K562 (cell line): ENCODE measurements at regions not wholly inside any gene's neighbourhood (a gene's known extent, or its start where the extent isn't known, plus 50 kb on each side); places are given as distances from the start of the nearest gene placed in this dataset.

Experiments
- ATAC-seq: fragments of 200-7000 bp; cut with Tn5 transposase; 3 replicates; pipeline ENCODE4 v1.9.1; 2020; ENCODE audit warnings: moderate library complexity
- BruUV-seq: library from RNA; stranded (reverse); fragments of 400-500 nt; replicated peaks from 2 replicates; lab custom pipeline; 2021; lab: Mats Ljungman, UMichigan
- CTCF ChIA-PET: fragments of 300-600 bp; formaldehyde crosslinking; extraction: SDS; loops from one replicate; lab custom pipeline; 2021; ENCODE audit warnings: low intra/inter-chr PET ratio; lab: Yijun Ruan, JAX
- POLR2A ChIA-PET: fragments of 300-600, 350-650 bp; sonication (Branson Sonifier 250); formaldehyde crosslinking; extraction: SDS; loops from one replicate; lab custom pipeline; 2021; ENCODE audit warnings: antibody characterized with exemption, inconsistent platforms; lab: Yijun Ruan, JAX
- DNase-seq, 4 experiments: peaks; one replicate each; pipeline versions ENCODE4 v3.0.0 to v3.0.0-alpha.2; 2011 to 2018; ENCODE audit warnings: low spot score in 3 of 4, mixed read lengths in 3 of 4; ENCODE audit errors: extremely low read depth in 1 of 4
- FAIRE-seq: peaks from 2 replicates; lab custom pipeline; 2011; peaks lifted over from hg19 to GRCh38; lab: Jason Lieb, UNC
- H2AFZ ChIP-seq: 2 replicates; pipeline ENCODE4 v1.6.0; 2011; ENCODE audit warnings: low read depth, low read length, control low read depth, inconsistent platforms
- H3K27ac ChIP-seq: fragments of 200-600 bp; 3 replicates; pipeline ENCODE4 v1.8.0; 2011; ENCODE audit warnings: low read depth, mild to moderate bottlenecking, control low read depth, inconsistent platforms, low read length, moderate library complexity, mixed read lengths; ENCODE audit errors: extremely low read depth
- H3K27me3 ChIP-seq, 2 experiments: fragments of 300-600 bp in 1 of 2; 2 replicates in 1 of 2; 3 replicates in 1 of 2; pipeline versions ENCODE4 v1.6.0 to v1.8.0; 2011; ENCODE audit warnings: inconsistent platforms in 2 of 2, low read length in 2 of 2, mild to moderate bottlenecking in 1 of 2, mixed read lengths in 1 of 2, moderate library complexity in 1 of 2; ENCODE audit not compliant: control insufficient read depth in 2 of 2, insufficient read depth in 2 of 2
- H3K36me3 ChIP-seq: fragments of 300-600 bp; 3 replicates; pipeline ENCODE4 v1.8.0; 2011; ENCODE audit warnings: mild to moderate bottlenecking, low read length, inconsistent platforms; ENCODE audit not compliant: control insufficient read depth, insufficient read depth
- H3K4me1 ChIP-seq, 2 experiments: fragments of 200-600 bp in 1 of 2; replicated peaks in 1 of 2; 2 replicates in 1 of 2; 3 replicates in 1 of 2; pipeline versions ENCODE4 v1.5.1 to v1.8.0; 2011; ENCODE audit warnings: inconsistent platforms in 2 of 2, low read length in 2 of 2, mild to moderate bottlenecking in 1 of 2, mixed read lengths in 1 of 2, moderate library complexity in 1 of 2; ENCODE audit not compliant: control insufficient read depth in 2 of 2, insufficient read depth in 2 of 2
- H3K4me2 ChIP-seq: 2 replicates; pipeline ENCODE4 v1.6.1; 2011; ENCODE audit warnings: low read length, control low read depth, inconsistent platforms, mixed read lengths; ENCODE audit not compliant: insufficient read depth
- H3K4me3 ChIP-seq: fragments of 200-600 bp; sonication (generic), shearing (Covaris generic); 2 replicates; pipeline ENCODE4 v1.5.1; 2016; ENCODE audit warnings: control low read depth, inconsistent platforms
- H3K79me2 ChIP-seq: fragments of 200-600 bp; 3 replicates; pipeline ENCODE4 v1.8.0; 2011; ENCODE audit warnings: low read length, inconsistent platforms; ENCODE audit not compliant: control insufficient read depth, insufficient read depth
- H3K9ac ChIP-seq, 2 experiments: 2 replicates each; pipeline versions ENCODE4 v1.6.0 to v1.6.1; 2011; ENCODE audit warnings: low read depth in 2 of 2, low read length in 2 of 2, control low read depth in 1 of 2, inconsistent platforms in 1 of 2, mild to moderate bottlenecking in 1 of 2, mixed read lengths in 1 of 2; ENCODE audit not compliant: insufficient read depth in 1 of 2
- H3K9me1 ChIP-seq: one replicate; pipeline ENCODE4 v1.6.0; 2011; ENCODE audit warnings: inconsistent platforms, mild to moderate bottlenecking, low read length, moderate library complexity; ENCODE audit not compliant: control insufficient read depth, insufficient read depth
- H3K9me3 ChIP-seq: replicated peaks from 2 replicates; pipeline ENCODE4 v1.5.1; 2011; ENCODE audit warnings: low read depth, low read length, inconsistent platforms; ENCODE audit not compliant: control insufficient read depth, insufficient read depth
- H4K20me1 ChIP-seq: replicated peaks from 2 replicates; pipeline ENCODE4 v1.6.1; 2011; ENCODE audit warnings: low read length, inconsistent platforms, mixed read lengths; ENCODE audit not compliant: control insufficient read depth, insufficient read depth
- ATF7 ChIP-seq: fragments of 450-650 bp; IDR thresholded peaks from 2 replicates; pipeline ENCODE4 v1.7.1; 2014; ENCODE audit warnings: mild to moderate bottlenecking, moderate library complexity
- CHD2 ChIP-seq: IDR thresholded peaks from 2 replicates; pipeline ENCODE4 v1.6.1; 2011; ENCODE audit warnings: low read depth, low read length
- DACH1 ChIP-seq: fragments of 450-650 bp; IDR thresholded peaks from 2 replicates; pipeline ENCODE4 v1.6.1; 2018; ENCODE audit not compliant: partially characterized antibody
- EP400 ChIP-seq: fragments of 450-650 bp; IDR thresholded peaks from 2 replicates; pipeline ENCODE4 v1.6.1; 2017; ENCODE audit warnings: antibody characterized with exemption, mild to moderate bottlenecking, moderate library complexity
- KLF10 ChIP-seq: fragments of 250-450 bp; sonication (Bioruptor Pico); IDR thresholded peaks from 2 replicates; pipeline ENCODE4 v1.6.1; 2021; ENCODE audit warnings: matching md5 sums
- NEUROD1 ChIP-seq: fragments of 150-350 bp; IDR thresholded peaks from 2 replicates; pipeline ENCODE4 v1.6.1; 2014; ENCODE audit warnings: borderline replicate concordance, low read length, low read depth; ENCODE audit not compliant: partially characterized antibody
- NFE2L1 ChIP-seq: fragments of 450-650 bp; IDR thresholded peaks from 2 replicates; pipeline ENCODE4 v1.6.1; 2016; ENCODE audit warnings: missing genetic modification characterization, low read depth, mild to moderate bottlenecking, missing compliant biosample characterization, moderate library complexity, borderline replicate concordance
- NFIC ChIP-seq: fragments of 450-650 bp; IDR thresholded peaks from 2 replicates; pipeline ENCODE4 v1.6.1; 2017; ENCODE audit warnings: mild to moderate bottlenecking, inconsistent platforms
- NFIX ChIP-seq: fragments of 250-450 bp; sonication (Bioruptor Pico); IDR thresholded peaks from 2 replicates; pipeline ENCODE4 v1.4.0; 2020; ENCODE audit warnings: low read depth, mild to moderate bottlenecking, moderate library complexity
- NFXL1 ChIP-seq: fragments of 450-650 bp; formaldehyde crosslinking; IDR thresholded peaks from 2 replicates; pipeline ENCODE4 v1.4.0; 2021; ENCODE audit warnings: mild to moderate bottlenecking
- POLR2B ChIP-seq: fragments of 450-650 bp; IDR thresholded peaks from 2 replicates; pipeline ENCODE4 v1.6.1; 2018; ENCODE audit warnings: low read depth; ENCODE audit not compliant: partially characterized antibody
- SIN3B ChIP-seq: fragments of 450-650 bp; IDR thresholded peaks from 2 replicates; pipeline ENCODE4 v1.6.1; 2017; ENCODE audit warnings: low read depth, mild to moderate bottlenecking, moderate library complexity
- ZEB2 ChIP-seq: fragments of 450-650 bp; IDR thresholded peaks from 2 replicates; pipeline ENCODE4 v1.6.1; 2016
- ZNF282 ChIP-seq: sonication (generic); formaldehyde crosslinking; IDR thresholded peaks from 2 replicates; pipeline ENCODE4 v1.8.1; 2023; ENCODE audit warnings: missing genetic modification reagents
- WGBS: fragments of 100-300 bp; shearing (Covaris generic); methylation state at CpG from one replicate; pipeline ENCODE4 v1.1.6; 2016; ENCODE audit warnings: low coverage, mixed read lengths; ENCODE audit not compliant: insufficient coverage; ENCODE audit errors: missing lambda C conversion rate; 5-methylcytosine and 5-hydroxymethylcytosine counted together
- in situ Hi-C: fragments of 300-500 bp; cut with MboI; formaldehyde crosslinking; loops from 4 replicates; pipeline ENCODE4 v1.15.0; 2018; ENCODE audit warnings: inconsistent platforms, mixed read lengths
- intact Hi-C: fragments of 100-400 bp; cut with micrococcal nuclease; formaldehyde crosslinking; loops from 2 replicates; pipeline ENCODE4 v1.14.2; 2022
- TF ChIP-seq, protein P1 (sequence below): sonication (generic); formaldehyde crosslinking; IDR thresholded peaks from 2 replicates; pipeline ENCODE4 v1.9.0; 2022; ENCODE audit warnings: mild to moderate bottlenecking, missing genetic modification reagents
- TF ChIP-seq, protein P2 (sequence below): sonication (generic); formaldehyde crosslinking; IDR thresholded peaks from 2 replicates; pipeline ENCODE4 v1.5.0; 2020; ENCODE audit warnings: missing genetic modification reagents
- TF ChIP-seq, protein P3 (sequence below): sonication (generic); formaldehyde crosslinking; IDR thresholded peaks from 2 replicates; pipeline ENCODE4 v1.8.0; 2022; ENCODE audit warnings: missing genetic modification reagents, mild to moderate bottlenecking, borderline replicate concordance
- TF ChIP-seq, protein P4 (sequence below): sonication (generic); formaldehyde crosslinking; IDR thresholded peaks from 2 replicates; pipeline ENCODE4 v1.8.1; 2023; ENCODE audit warnings: mild to moderate bottlenecking, missing genetic modification reagents

- 0% methylated on average over 4 of the region's 4 CpGs for WGBS
- in situ Hi-C loops, result no loop called here
- no TSS peak for BruUV-seq
- POLR2A ChIA-PET, result no interaction called here
- Histone ChIP-seq H3K4me3 (no peak overlapping the region), H4K20me1 (no peaks in the 10 kb centered on the region; the same call in 1 of the 2 replicates), H3K9ac (no peak overlapping the region)
- TF ChIP-seq NFE2L1 (tag), result no peak
- TF ChIP-seq NFXL1 (CRISPR knock-in tag), result no peak
- no peak for TF ChIP-seq ZNF282 (CRISPR knock-in tag)
- TF ChIP-seq POLR2B, result no peak
- TF ChIP-seq NFIC, result no peak
- TF ChIP-seq, protein P1, sequence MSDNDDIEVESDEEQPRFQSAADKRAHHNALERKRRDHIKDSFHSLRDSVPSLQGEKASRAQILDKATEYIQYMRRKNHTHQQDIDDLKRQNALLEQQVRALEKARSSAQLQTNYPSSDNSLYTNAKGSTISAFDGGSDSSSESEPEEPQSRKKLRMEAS (CRISPR knock-in tag), result no peak
- no peak for TF ChIP-seq NEUROD1
- TF ChIP-seq NFIX (CRISPR knock-in tag), result no peak
- TF ChIP-seq, protein P2, sequence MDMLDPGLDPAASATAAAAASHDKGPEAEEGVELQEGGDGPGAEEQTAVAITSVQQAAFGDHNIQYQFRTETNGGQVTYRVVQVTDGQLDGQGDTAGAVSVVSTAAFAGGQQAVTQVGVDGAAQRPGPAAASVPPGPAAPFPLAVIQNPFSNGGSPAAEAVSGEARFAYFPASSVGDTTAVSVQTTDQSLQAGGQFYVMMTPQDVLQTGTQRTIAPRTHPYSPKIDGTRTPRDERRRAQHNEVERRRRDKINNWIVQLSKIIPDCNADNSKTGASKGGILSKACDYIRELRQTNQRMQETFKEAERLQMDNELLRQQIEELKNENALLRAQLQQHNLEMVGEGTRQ (CRISPR knock-in tag), result no peak
- no peak for TF ChIP-seq CHD2
- TF ChIP-seq, protein P3, sequence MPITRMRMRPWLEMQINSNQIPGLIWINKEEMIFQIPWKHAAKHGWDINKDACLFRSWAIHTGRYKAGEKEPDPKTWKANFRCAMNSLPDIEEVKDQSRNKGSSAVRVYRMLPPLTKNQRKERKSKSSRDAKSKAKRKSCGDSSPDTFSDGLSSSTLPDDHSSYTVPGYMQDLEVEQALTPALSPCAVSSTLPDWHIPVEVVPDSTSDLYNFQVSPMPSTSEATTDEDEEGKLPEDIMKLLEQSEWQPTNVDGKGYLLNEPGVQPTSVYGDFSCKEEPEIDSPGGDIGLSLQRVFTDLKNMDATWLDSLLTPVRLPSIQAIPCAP (CRISPR knock-in tag), result no peak
- TF ChIP-seq KLF10, result no peak
- TF ChIP-seq ATF7, result no peak
- no peak for TF ChIP-seq SIN3B
- TF ChIP-seq, protein P4, sequence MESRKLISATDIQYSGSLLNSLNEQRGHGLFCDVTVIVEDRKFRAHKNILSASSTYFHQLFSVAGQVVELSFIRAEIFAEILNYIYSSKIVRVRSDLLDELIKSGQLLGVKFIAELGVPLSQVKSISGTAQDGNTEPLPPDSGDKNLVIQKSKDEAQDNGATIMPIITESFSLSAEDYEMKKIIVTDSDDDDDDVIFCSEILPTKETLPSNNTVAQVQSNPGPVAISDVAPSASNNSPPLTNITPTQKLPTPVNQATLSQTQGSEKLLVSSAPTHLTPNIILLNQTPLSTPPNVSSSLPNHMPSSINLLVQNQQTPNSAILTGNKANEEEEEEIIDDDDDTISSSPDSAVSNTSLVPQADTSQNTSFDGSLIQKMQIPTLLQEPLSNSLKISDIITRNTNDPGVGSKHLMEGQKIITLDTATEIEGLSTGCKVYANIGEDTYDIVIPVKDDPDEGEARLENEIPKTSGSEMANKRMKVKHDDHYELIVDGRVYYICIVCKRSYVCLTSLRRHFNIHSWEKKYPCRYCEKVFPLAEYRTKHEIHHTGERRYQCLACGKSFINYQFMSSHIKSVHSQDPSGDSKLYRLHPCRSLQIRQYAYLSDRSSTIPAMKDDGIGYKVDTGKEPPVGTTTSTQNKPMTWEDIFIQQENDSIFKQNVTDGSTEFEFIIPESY, result no peak
- TF ChIP-seq EP400, result no peak
- no peak for TF ChIP-seq DACH1
- TF ChIP-seq ZEB2, result no peak
- TF ChIP-seq, all 486 proteins: peak for 0
- intact Hi-C loops, result no loop called here
- no peak for DNase-seq
- peaks cover 4 to 10% of the 10 kb centered on the region in 2 experiments; a peak in 4 of 5 replicates for H3K27me3 ChIP-seq
- no peaks in the 10 kb centered on the region for H3K36me3 ChIP-seq
- CTCF ChIA-PET, result no interaction called here
- no peak for FAIRE-seq
- no peaks in the 10 kb centered on the region for H3K9me1 ChIP-seq
- no peak for ATAC-seq
- H2AFZ ChIP-seq, result no peak overlapping the region
- no peaks in the 10 kb centered on the region for H3K4me1 ChIP-seq
- no peaks in the 10 kb centered on the region for H3K79me2 ChIP-seq
- H3K4me2 ChIP-seq, result no peak overlapping the region
- H3K9me3 ChIP-seq, result no peaks in the 10 kb centered on the region
- H3K27ac ChIP-seq, result no peak overlapping the region
These were observed 88.9 kb upstream of the ARHGAP29 start for GRCh38 chr1:94326329-94326728.
